ENCODE measurements at regions not wholly inside any gene's neighbourhood (a gene's known extent, or its start where the extent isn't known, plus 50 kb on each side); places are given as distances from the start of the nearest gene placed in this dataset.

GRCh38 chr11:134904103-134904790, 492.2 kb upstream of the B3GAT1 start:
- ATAC-seq (no peak), DNase-seq (peak in 2 of 4 donors; percentile 33 to 54)
- peaks cover 0 to 12% of the 10 kb centered on the region in 2 donors for H3K27me3 ChIP-seq
- no peak for TF ChIP-seq CTCF (IDR thresholded peaks at IDR 0.05)
- H3K4me3 ChIP-seq, result no peak overlapping the region
- H3K4me1 ChIP-seq, result no peaks in the 10 kb centered on the region
- no peaks in the 10 kb centered on the region for H3K36me3 ChIP-seq
- no peak overlapping the region for H3K27ac ChIP-seq
- H3K9me3 ChIP-seq, result no peaks in the 10 kb centered on the region
- intact Hi-C loops (cut with DNase I), result no loop called here

GRCh38 chr11:134901955-134902918, 490.2 kb upstream of the B3GAT1 start:
- intact Hi-C loops (cut with DNase I), result no loop called here
- DNase-seq (no peak), ATAC-seq (no peak)
- Histone ChIP-seq H3K4me1 (no peaks in the 10 kb centered on the region), H3K9me3 (no peaks in the 10 kb centered on the region), H3K4me3 (no peak overlapping the region), H3K36me3 (no peaks in the 10 kb centered on the region), H3K27me3 (peaks cover 0 to 12% of the 10 kb centered on the region in 2 donors), H3K27ac (no peak overlapping the region)
- TF ChIP-seq CTCF (IDR thresholded peaks at IDR 0.05), result no peak

- Histone ChIP-seq H3K4me3 (no peak overlapping the region), H3K36me3 (no peaks in the 10 kb centered on the region), H3K27me3 (peaks cover 0 to 7% of the 10 kb centered on the region in 2 donors), H3K27ac (no peak overlapping the region), H3K4me1 (no peaks in the 10 kb centered on the region), H3K9me3 (no peaks in the 10 kb centered on the region)
- DNase-seq (no peak), ATAC-seq (no peak)
- intact Hi-C loops (cut with DNase I), result no loop called here
- no peak for TF ChIP-seq CTCF (IDR thresholded peaks at IDR 0.05)
These were observed 489.5 kb upstream of the B3GAT1 start for GRCh38 chr11:134901542-134901941.

- Histone ChIP-seq H3K4me1 (no peaks in the 10 kb centered on the region), H3K4me3 (no peak overlapping the region), H3K9me3 (peaks cover 0 to 1% of the 10 kb centered on the region in 2 donors), H3K36me3 (no peaks in the 10 kb centered on the region), H3K27me3 (no peaks in the 10 kb centered on the region), H3K27ac (no peak overlapping the region)
- no peak for ATAC-seq
- DNase-seq, result no peak
- intact Hi-C loops (cut with DNase I), result no loop called here
- TF ChIP-seq CTCF (IDR thresholded peaks at IDR 0.05), result no peak
These were observed 482.0 kb upstream of the B3GAT1 start for GRCh38 chr11:134893810-134894685.

Data from left lung (tissue), 4 donors.